NCI-H510A treated with DMSO at 0.1 percent for 48 hours (cell line): ENCODE measurements at regions not wholly inside any gene's neighbourhood (a gene's known extent, or its start where the extent isn't known, plus 50 kb on each side); places are given as distances from the start of the nearest gene placed in this dataset.
A peak's percentile ranks its signal among the peaks of the same experiment; 100 is the strongest.
"Not testable (repeated sequence)": the region's sequence is repeated elsewhere in the genome, so short reads cannot be mapped to it uniquely, and the experiment has no call there.

Source experiments
- DNase-seq: peaks from one replicate; lab custom pipeline; 2025; lab: John Stamatoyannopoulos, UW

- no peak for DNase-seq
Measured at GRCh38 chr5:53160895-53161294, 51.3 kb upstream of the MOCS2 start.

- DNase-seq = no peak
Measured at GRCh38 chr5:53161876-53162275, 52.3 kb upstream of the MOCS2 start.

GRCh38 chr5:53164478-53165165 lies 55.1 kb upstream of the MOCS2 start:
- no peak for DNase-seq

GRCh38 chr5:53165431-53166182 lies 56.0 kb upstream of the MOCS2 start:
- DNase-seq = no peak

GRCh38 chr5:53166183-53166495 lies 56.6 kb upstream of the MOCS2 start:
- DNase-seq = no peak

GRCh38 chr5:53167836-53168235 lies 58.3 kb upstream of the MOCS2 start:
- no peak for DNase-seq

- DNase-seq = no peak
Measured at GRCh38 chr5:53169933-53170332, 60.4 kb upstream of the MOCS2 start.

- peak; percentile 13 for DNase-seq
Measured at GRCh38 chr5:53170746-53171349, 61.3 kb upstream of the MOCS2 start.

GRCh38 chr5:53172073-53172472 lies 62.5 kb upstream of the MOCS2 start:
- DNase-seq = not testable (repeated sequence)

GRCh38 chr5:53172630-53173029 lies 63.1 kb upstream of the MOCS2 start:
- no peak for DNase-seq

- DNase-seq = no peak
Measured at GRCh38 chr5:53173083-53173482, 63.5 kb upstream of the MOCS2 start.

- DNase-seq = no peak
Measured at GRCh38 chr5:53178830-53179229, 69.3 kb upstream of the MOCS2 start.

- DNase-seq = no peak
Measured at GRCh38 chr5:53179691-53180090, 70.1 kb upstream of the MOCS2 start.

- no peak for DNase-seq
Measured at GRCh38 chr5:53180538-53180937, 71.0 kb upstream of the MOCS2 start.

- no peak for DNase-seq
Measured at GRCh38 chr5:53180991-53181390, 71.4 kb upstream of the MOCS2 start.

GRCh38 chr5:53183880-53184279 lies 74.3 kb upstream of the MOCS2 start:
- DNase-seq = no peak

- peak; percentile 5 for DNase-seq
Measured at GRCh38 chr5:53191548-53192165, 82.1 kb upstream of the MOCS2 start.

GRCh38 chr5:53194086-53194485 lies 84.5 kb upstream of the MOCS2 start:
- no peak for DNase-seq

- no peak for DNase-seq
Measured at GRCh38 chr5:53199882-53200281, 90.3 kb upstream of the MOCS2 start.

- DNase-seq = no peak
Measured at GRCh38 chr5:53200306-53200705, 90.7 kb upstream of the MOCS2 start.

GRCh38 chr5:53201746-53202145 lies 92.2 kb upstream of the MOCS2 start:
- DNase-seq = no peak

- no peak for DNase-seq
Measured at GRCh38 chr5:53206562-53206961, 97.0 kb upstream of the MOCS2 start.

- no peak for DNase-seq
Measured at GRCh38 chr5:53211799-53212198, 102.2 kb upstream of the MOCS2 start.
